RWPE2 (cell line): ENCODE measurements at regions not wholly inside any gene's neighbourhood (a gene's known extent, or its start where the extent isn't known, plus 50 kb on each side); places are given as distances from the start of the nearest gene placed in this dataset.

ENCODE experiments used
- ATAC-seq: fragments of 200-7000 bp; cut with Tn5 transposase; 3 replicates; pipeline ENCODE4 v1.9.1; 2021; ENCODE audit warnings: low read depth
- DNase-seq: peaks from one replicate; pipeline ENCODE4 v3.0.0-alpha.2; 2020; ENCODE audit warnings: low spot score
- H3K27ac ChIP-seq: fragments of 450-650 bp; 2 replicates; pipeline ENCODE4 v1.5.1; 2017; ENCODE audit warnings: mild to moderate bottlenecking; ENCODE audit not compliant: poor library complexity, severe bottlenecking
- H3K27me3 ChIP-seq: fragments of 250-450 bp; sonication (Bioruptor Pico); 2 replicates; pipeline ENCODE4 v1.5.1; 2021; ENCODE audit warnings: mild to moderate bottlenecking, moderate library complexity; ENCODE audit not compliant: insufficient read depth, poor library complexity, severe bottlenecking
- H3K36me3 ChIP-seq: fragments of 250-450 bp; sonication (Bioruptor Pico); 2 replicates; pipeline ENCODE4 v1.5.1; 2020; ENCODE audit warnings: low read depth, mild to moderate bottlenecking, moderate library complexity
- H3K4me1 ChIP-seq: fragments of 250-450 bp; sonication (Bioruptor Pico); 2 replicates; pipeline ENCODE4 v1.5.1; 2021; ENCODE audit warnings: mild to moderate bottlenecking, moderate library complexity; ENCODE audit not compliant: insufficient read depth, poor library complexity, severe bottlenecking
- H3K4me3 ChIP-seq: fragments of 250-450 bp; sonication (Bioruptor Pico); 2 replicates; pipeline ENCODE4 v1.5.1; 2021; ENCODE audit warnings: mild to moderate bottlenecking, moderate library complexity; ENCODE audit not compliant: severe bottlenecking
- H3K9me3 ChIP-seq: fragments of 250-450 bp; sonication (Bioruptor Pico); 2 replicates; pipeline ENCODE4 v1.5.1; 2021; ENCODE audit warnings: mild to moderate bottlenecking, moderate library complexity; ENCODE audit not compliant: severe bottlenecking
- TF ChIP-seq, protein P1 (sequence below): fragments of 450-650 bp; IDR thresholded peaks from one replicate; pipeline ENCODE4 v1.5.1; 2017; ENCODE audit warnings: mild to moderate bottlenecking, moderate library complexity; ENCODE audit not compliant: poor library complexity, severe bottlenecking

DNA sequence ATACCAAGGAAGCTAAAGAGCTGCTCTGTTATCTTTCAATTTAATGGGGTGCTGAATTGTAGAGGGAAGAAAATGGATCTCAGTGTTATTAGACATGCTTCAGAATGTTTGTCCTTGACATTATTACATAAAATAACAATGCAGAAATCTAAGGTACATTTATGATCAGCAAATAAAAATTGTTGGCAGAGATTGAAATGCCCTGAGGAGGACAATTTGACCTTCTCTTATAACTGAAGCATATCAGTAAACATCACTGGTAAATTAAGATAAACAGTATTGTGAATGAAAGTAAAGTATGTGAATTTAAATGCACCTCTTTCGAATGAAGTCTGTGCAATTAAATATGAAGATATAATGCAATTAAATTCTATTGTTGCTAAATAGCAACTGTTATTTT is 1362.1 kb upstream of the ATXN8OS start:
- H3K27me3 ChIP-seq = no peaks in the 10 kb centered on the region
- H3K4me1 ChIP-seq = peaks cover 3% of the 10 kb centered on the region
- DNase-seq (no peak), ATAC-seq (no peak)
- TF ChIP-seq, protein P1, sequence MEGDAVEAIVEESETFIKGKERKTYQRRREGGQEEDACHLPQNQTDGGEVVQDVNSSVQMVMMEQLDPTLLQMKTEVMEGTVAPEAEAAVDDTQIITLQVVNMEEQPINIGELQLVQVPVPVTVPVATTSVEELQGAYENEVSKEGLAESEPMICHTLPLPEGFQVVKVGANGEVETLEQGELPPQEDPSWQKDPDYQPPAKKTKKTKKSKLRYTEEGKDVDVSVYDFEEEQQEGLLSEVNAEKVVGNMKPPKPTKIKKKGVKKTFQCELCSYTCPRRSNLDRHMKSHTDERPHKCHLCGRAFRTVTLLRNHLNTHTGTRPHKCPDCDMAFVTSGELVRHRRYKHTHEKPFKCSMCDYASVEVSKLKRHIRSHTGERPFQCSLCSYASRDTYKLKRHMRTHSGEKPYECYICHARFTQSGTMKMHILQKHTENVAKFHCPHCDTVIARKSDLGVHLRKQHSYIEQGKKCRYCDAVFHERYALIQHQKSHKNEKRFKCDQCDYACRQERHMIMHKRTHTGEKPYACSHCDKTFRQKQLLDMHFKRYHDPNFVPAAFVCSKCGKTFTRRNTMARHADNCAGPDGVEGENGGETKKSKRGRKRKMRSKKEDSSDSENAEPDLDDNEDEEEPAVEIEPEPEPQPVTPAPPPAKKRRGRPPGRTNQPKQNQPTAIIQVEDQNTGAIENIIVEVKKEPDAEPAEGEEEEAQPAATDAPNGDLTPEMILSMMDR = no peak
- no peak overlapping the region for H3K27ac ChIP-seq
- no peaks in the 10 kb centered on the region for H3K9me3 ChIP-seq
- H3K4me3 ChIP-seq = no peak overlapping the region
- no peaks in the 10 kb centered on the region for H3K36me3 ChIP-seq

GRCh38 chr13:68736961-68737360 is 1370.7 kb upstream of the ATXN8OS start:
- TF ChIP-seq, protein P1 = no peak
- Histone ChIP-seq H3K9me3 (no peaks in the 10 kb centered on the region), H3K27ac (no peak overlapping the region), H3K4me3 (no peak overlapping the region), H3K27me3 (no peaks in the 10 kb centered on the region), H3K4me1 (peaks cover 7% of the 10 kb centered on the region), H3K36me3 (no peaks in the 10 kb centered on the region)
- DNase-seq (no peak), ATAC-seq (no peak)

GRCh38 chr13:68727798-68728197 is 1379.8 kb upstream of the ATXN8OS start:
- ATAC-seq = no peak
- Histone ChIP-seq H3K27ac (no peak overlapping the region), H3K36me3 (no peaks in the 10 kb centered on the region), H3K9me3 (no peaks in the 10 kb centered on the region), H3K27me3 (no peaks in the 10 kb centered on the region), H3K4me1 (no peaks in the 10 kb centered on the region), H3K4me3 (no peak overlapping the region)
- TF ChIP-seq, protein P1 = no peak
- no peak for DNase-seq

DNA sequence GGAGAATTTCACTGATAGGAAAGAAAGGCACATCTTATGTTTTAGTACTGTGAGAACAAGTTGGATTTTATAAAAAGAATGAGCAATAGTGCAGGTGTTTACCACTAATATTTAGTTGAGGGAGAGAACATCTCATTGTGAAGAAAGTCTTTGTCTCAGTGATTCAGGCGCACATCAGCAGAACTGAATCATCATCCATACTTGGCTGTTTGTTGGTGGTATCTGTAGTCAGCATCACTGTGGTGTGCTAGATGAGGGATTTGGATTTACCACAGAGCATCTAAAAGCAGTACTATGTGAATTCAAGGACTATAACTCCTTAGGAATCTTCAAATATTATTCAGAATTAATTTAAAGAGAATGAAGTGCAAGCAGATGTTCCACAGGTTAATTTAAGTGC is 1380.5 kb upstream of the ATXN8OS start:
- peak; percentile 56; the same call in 1 of the 3 replicates for ATAC-seq
- TF ChIP-seq, protein P1 = no peak
- no peak for DNase-seq
- H3K27me3 ChIP-seq = no peaks in the 10 kb centered on the region
- H3K4me1 ChIP-seq = no peaks in the 10 kb centered on the region
- no peak overlapping the region for H3K4me3 ChIP-seq
- no peak overlapping the region for H3K27ac ChIP-seq
- no peaks in the 10 kb centered on the region for H3K9me3 ChIP-seq
- H3K36me3 ChIP-seq = no peaks in the 10 kb centered on the region

GRCh38 chr13:68719815-68720214 is 1387.8 kb upstream of the ATXN8OS start:
- Histone ChIP-seq H3K36me3 (no peaks in the 10 kb centered on the region), H3K4me3 (no peak overlapping the region), H3K4me1 (no peaks in the 10 kb centered on the region), H3K27me3 (no peaks in the 10 kb centered on the region), H3K9me3 (no peaks in the 10 kb centered on the region), H3K27ac (no peak overlapping the region)
- DNase-seq = no peak
- TF ChIP-seq, protein P1 = no peak
- no peak for ATAC-seq
